Body of pancreas (tissue), 4 donors: ENCODE measurements at regions not wholly inside any gene's neighbourhood (a gene's known extent, or its start where the extent isn't known, plus 50 kb on each side); places are given as distances from the start of the nearest gene placed in this dataset.

Experiments used
- POLR2A ChIP-seq, 3 donors: fragments of 450-650 bp; IDR thresholded peaks; one replicate each; pipeline ENCODE4 v1.6.1; 2016; ENCODE audit warnings: antibody characterized with exemption in 3 of 3, mild to moderate bottlenecking in 2 of 3
- TF ChIP-seq, protein P1 (sequence below), 7 experiments: fragments of 450-650 bp in 4 of 7; fragments of 200-600 bp in 3 of 7; sonication (generic) in 3 of 7; IDR thresholded peaks; one replicate each; pipeline ENCODE4 v1.5.1; 2016 to 2019; ENCODE audit warnings: antibody characterized with exemption in 7 of 7

DNA sequence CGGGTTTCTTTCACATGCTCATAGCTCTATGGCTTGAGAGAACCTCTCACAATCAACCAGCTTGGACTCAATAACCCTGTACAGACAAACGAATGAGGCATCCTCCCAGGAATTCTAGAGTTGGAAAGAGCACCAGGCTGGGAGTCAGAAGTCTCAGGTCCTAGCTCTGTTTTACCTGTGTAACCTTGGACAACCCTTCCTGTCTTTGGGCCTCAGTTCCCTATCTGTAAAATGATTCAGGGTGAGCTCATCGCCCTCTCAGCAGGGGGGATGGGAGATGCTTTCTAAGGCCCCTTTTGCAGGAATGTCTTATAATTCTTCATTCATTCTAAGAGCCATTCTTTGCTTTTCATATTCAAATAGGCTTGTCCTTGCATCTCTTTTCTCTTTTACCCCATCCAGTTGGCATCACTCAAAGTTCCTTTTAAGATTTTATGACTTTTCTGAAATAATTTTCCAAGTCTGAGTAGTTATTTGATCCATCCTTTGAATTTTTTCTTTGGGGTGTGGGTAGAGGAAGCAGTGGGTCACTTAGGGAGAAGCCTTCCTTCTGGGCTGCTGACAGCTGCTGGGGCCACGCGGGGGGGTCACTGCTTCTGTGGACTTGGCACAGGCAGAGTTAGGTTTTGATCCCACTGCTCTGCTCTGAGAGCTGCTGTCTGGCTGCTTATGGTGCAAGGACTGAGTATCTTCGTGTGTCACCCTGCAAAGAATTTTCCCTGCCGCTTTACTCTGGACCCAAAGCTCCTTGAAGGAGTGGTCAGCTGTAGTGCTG is 102.7 kb downstream of the UTP18 start:
- TF ChIP-seq, protein P1, sequence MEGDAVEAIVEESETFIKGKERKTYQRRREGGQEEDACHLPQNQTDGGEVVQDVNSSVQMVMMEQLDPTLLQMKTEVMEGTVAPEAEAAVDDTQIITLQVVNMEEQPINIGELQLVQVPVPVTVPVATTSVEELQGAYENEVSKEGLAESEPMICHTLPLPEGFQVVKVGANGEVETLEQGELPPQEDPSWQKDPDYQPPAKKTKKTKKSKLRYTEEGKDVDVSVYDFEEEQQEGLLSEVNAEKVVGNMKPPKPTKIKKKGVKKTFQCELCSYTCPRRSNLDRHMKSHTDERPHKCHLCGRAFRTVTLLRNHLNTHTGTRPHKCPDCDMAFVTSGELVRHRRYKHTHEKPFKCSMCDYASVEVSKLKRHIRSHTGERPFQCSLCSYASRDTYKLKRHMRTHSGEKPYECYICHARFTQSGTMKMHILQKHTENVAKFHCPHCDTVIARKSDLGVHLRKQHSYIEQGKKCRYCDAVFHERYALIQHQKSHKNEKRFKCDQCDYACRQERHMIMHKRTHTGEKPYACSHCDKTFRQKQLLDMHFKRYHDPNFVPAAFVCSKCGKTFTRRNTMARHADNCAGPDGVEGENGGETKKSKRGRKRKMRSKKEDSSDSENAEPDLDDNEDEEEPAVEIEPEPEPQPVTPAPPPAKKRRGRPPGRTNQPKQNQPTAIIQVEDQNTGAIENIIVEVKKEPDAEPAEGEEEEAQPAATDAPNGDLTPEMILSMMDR (IDR thresholded peaks at IDR 0.05) = no peak
- no peak for TF ChIP-seq POLR2A (IDR thresholded peaks at IDR 0.05)
